K562 (cell line): ENCODE measurements at regions not wholly inside any gene's neighbourhood (a gene's known extent, or its start where the extent isn't known, plus 50 kb on each side); places are given as distances from the start of the nearest gene placed in this dataset.

Experiments
- AFF1 ChIP-seq, 2 experiments: fragments of 450-650 bp; IDR thresholded peaks; 2 replicates each; pipeline ENCODE4 v1.6.1; 2018; ENCODE audit warnings: mild to moderate bottlenecking in 2 of 2, low read depth in 1 of 2; ENCODE audit not compliant: partially characterized antibody in 2 of 2
- ARHGAP35 ChIP-seq: fragments of 450-650 bp; IDR thresholded peaks from 2 replicates; pipeline ENCODE4 v1.6.1; 2018; ENCODE audit not compliant: partially characterized antibody
- CEBPG ChIP-seq, 3 experiments: fragments of 200-800 bp in 1 of 3; sonication (Bioruptor generic) in 1 of 3; sonication (generic) in 1 of 3; formaldehyde crosslinking in 1 of 3; IDR thresholded peaks in 2 of 3; conservative IDR thresholded peaks in 1 of 3; 2 replicates each; pipeline versions ENCODE4 v1.6.1 to v1.8.0; 2016 to 2022; ENCODE audit warnings: missing compliant biosample characterization in 2 of 3, missing genetic modification characterization in 2 of 3, mild to moderate bottlenecking in 1 of 3, missing genetic modification reagents in 1 of 3
- FOXP1 ChIP-seq: sonication (generic); formaldehyde crosslinking; IDR thresholded peaks from 2 replicates; pipeline ENCODE4 v1.8.0; 2022; ENCODE audit warnings: mild to moderate bottlenecking, missing genetic modification reagents
- HDAC3 ChIP-seq: fragments of 450-650 bp; IDR thresholded peaks from 2 replicates; pipeline ENCODE4 v1.6.1; 2018; ENCODE audit warnings: borderline replicate concordance, mild to moderate bottlenecking, moderate library complexity; ENCODE audit not compliant: partially characterized antibody
- HMBOX1 ChIP-seq: sonication (generic); IDR thresholded peaks from 2 replicates; pipeline ENCODE4 v1.6.1; 2016
- L3MBTL2 ChIP-seq: fragments of 450-650 bp; IDR thresholded peaks from 2 replicates; pipeline ENCODE4 v1.6.1; 2016; ENCODE audit warnings: mild to moderate bottlenecking, moderate library complexity
- MAZ ChIP-seq, 2 experiments: fragments of 450-650 bp in 1 of 2; sonication (generic) in 1 of 2; formaldehyde crosslinking; IDR thresholded peaks in 1 of 2; conservative IDR thresholded peaks in 1 of 2; 2 replicates each; pipeline versions ENCODE4 v1.4.0 to v1.5.0; 2020; ENCODE audit warnings: mild to moderate bottlenecking in 1 of 2, missing genetic modification reagents in 1 of 2
- MBD2 ChIP-seq: sonication (generic); IDR thresholded peaks from 2 replicates; pipeline ENCODE4 v1.6.1; 2016; ENCODE audit warnings: low read depth, borderline replicate concordance
- NFIX ChIP-seq: fragments of 250-450 bp; sonication (Bioruptor Pico); IDR thresholded peaks from 2 replicates; pipeline ENCODE4 v1.4.0; 2020; ENCODE audit warnings: low read depth, mild to moderate bottlenecking, moderate library complexity
- NFYB ChIP-seq: IDR thresholded peaks from 2 replicates; pipeline ENCODE4 v1.6.1; 2011; ENCODE audit warnings: mild to moderate bottlenecking, moderate library complexity; ENCODE audit not compliant: insufficient read length; ENCODE audit errors: extremely low read depth
- SMARCA4 ChIP-seq: fragments of 450-650 bp; IDR thresholded peaks from 2 replicates; pipeline ENCODE4 v1.6.1; 2016
- THRAP3 ChIP-seq: fragments of 450-650 bp; IDR thresholded peaks from 2 replicates; pipeline ENCODE4 v1.6.1; 2016; ENCODE audit warnings: mild to moderate bottlenecking, inconsistent platforms, borderline replicate concordance
- USF2 ChIP-seq: sonication (generic); formaldehyde crosslinking; IDR thresholded peaks from 2 replicates; pipeline ENCODE4 v1.5.0; 2020; ENCODE audit warnings: missing genetic modification reagents
- ZNF408 ChIP-seq: fragments of 250-450 bp; sonication (Bioruptor Pico); IDR thresholded peaks from 2 replicates; pipeline ENCODE4 v1.4.0; 2020; ENCODE audit warnings: low read depth, mild to moderate bottlenecking, moderate library complexity
- TF ChIP-seq, protein P1 (sequence below): IDR thresholded peaks from 2 replicates; pipeline ENCODE4 v1.6.1; 2011; ENCODE audit warnings: borderline replicate concordance, low read depth, mild to moderate bottlenecking, moderate library complexity, low read length; ENCODE audit not compliant: insufficient read depth, poor library complexity, severe bottlenecking
- TF ChIP-seq, protein P2 (sequence below): fragments of 450-650 bp; IDR thresholded peaks from 2 replicates; pipeline ENCODE4 v1.6.1; 2014; ENCODE audit warnings: low read depth, mild to moderate bottlenecking, moderate library complexity, borderline replicate concordance

DNA sequence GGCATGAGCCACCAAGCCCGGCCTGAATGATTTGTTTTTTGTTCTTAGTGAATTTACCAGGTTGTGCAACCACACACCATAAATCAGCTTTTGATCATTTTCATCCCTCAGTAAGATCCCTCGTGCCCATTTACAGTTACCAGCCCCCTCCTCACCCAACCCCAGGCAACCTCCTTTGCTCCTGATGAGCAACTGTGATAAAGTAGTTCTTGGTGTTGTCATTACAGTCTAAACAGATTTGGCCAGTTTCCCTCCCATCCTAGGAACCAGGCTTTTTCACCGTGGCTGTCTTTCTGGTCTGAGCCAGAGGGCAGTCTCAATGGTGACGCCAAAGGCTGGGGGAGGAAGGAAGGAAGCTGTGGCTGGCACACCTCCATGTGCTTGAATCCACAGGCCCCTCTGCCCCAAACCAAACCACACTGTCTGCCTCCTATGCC, 61.2 kb upstream of the WDFY2 start (continued):
- TF ChIP-seq MAZ (CRISPR knock-in tag; conservative IDR thresholded peaks at IDR 0.05 in 1 of 2, IDR thresholded peaks at IDR 0.05 in 1 of 2) (0 out of 4 replicates have a peak, but pooled peaks of 1 of the 2 experiments have one; percentile 15), AFF1 (IDR thresholded peaks at IDR 0.05; ENCODE audit: low read depth in 1 of 2, partially characterized antibody in 2 of 2) (no peak), HDAC3 (no peak), THRAP3 (no peak), FOXP1 (CRISPR knock-in tag) (no peak), HMBOX1 (no peak), USF2 (CRISPR knock-in tag) (no peak), L3MBTL2 (0 out of 2 replicates have a peak, but pooled peaks have one; percentile 40), ARHGAP35 (no peak), SMARCA4 (no peak), MBD2 (no peak), CEBPG (CRISPR knock-in tag; IDR thresholded peaks at IDR 0.05) (no peak), CEBPG (tag; conservative IDR thresholded peaks at IDR 0.05 in 1 of 2, IDR thresholded peaks at IDR 0.05 in 1 of 2) (peak; percentile 30 to 81; a peak in 3 of 4 replicates), NFYB (no peak), ZNF408 (no peak), NFIX (CRISPR knock-in tag) (no peak)
- TF ChIP-seq, protein P1, sequence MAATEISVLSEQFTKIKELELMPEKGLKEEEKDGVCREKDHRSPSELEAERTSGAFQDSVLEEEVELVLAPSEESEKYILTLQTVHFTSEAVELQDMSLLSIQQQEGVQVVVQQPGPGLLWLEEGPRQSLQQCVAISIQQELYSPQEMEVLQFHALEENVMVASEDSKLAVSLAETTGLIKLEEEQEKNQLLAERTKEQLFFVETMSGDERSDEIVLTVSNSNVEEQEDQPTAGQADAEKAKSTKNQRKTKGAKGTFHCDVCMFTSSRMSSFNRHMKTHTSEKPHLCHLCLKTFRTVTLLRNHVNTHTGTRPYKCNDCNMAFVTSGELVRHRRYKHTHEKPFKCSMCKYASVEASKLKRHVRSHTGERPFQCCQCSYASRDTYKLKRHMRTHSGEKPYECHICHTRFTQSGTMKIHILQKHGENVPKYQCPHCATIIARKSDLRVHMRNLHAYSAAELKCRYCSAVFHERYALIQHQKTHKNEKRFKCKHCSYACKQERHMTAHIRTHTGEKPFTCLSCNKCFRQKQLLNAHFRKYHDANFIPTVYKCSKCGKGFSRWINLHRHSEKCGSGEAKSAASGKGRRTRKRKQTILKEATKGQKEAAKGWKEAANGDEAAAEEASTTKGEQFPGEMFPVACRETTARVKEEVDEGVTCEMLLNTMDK: no peak
- TF ChIP-seq, protein P2, sequence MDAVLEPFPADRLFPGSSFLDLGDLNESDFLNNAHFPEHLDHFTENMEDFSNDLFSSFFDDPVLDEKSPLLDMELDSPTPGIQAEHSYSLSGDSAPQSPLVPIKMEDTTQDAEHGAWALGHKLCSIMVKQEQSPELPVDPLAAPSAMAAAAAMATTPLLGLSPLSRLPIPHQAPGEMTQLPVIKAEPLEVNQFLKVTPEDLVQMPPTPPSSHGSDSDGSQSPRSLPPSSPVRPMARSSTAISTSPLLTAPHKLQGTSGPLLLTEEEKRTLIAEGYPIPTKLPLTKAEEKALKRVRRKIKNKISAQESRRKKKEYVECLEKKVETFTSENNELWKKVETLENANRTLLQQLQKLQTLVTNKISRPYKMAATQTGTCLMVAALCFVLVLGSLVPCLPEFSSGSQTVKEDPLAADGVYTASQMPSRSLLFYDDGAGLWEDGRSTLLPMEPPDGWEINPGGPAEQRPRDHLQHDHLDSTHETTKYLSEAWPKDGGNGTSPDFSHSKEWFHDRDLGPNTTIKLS: no peak
